WTC11 (cell line): ENCODE measurements at regions not wholly inside any gene's neighbourhood (a gene's known extent, or its start where the extent isn't known, plus 50 kb on each side); places are given as distances from the start of the nearest gene placed in this dataset.
"Not testable (repeated sequence)": the region's sequence is repeated elsewhere in the genome, so short reads cannot be mapped to it uniquely, and the experiment has no call there.

Experiments
- CBFB ChIP-seq: sonication (generic); formaldehyde crosslinking; IDR thresholded peaks from 2 replicates; pipeline ENCODE4 v1.8.1; 2022; ENCODE audit warnings: mild to moderate bottlenecking, low read depth, missing genetic modification reagents
- CREB1 ChIP-seq: sonication (generic); formaldehyde crosslinking; IDR thresholded peaks from 2 replicates; pipeline ENCODE4 v1.8.0; 2023; ENCODE audit warnings: mild to moderate bottlenecking, missing genetic modification reagents
- ESRRA ChIP-seq: sonication (generic); formaldehyde crosslinking; IDR thresholded peaks from 2 replicates; pipeline ENCODE4 v1.8.1; 2022; ENCODE audit warnings: mild to moderate bottlenecking, missing genetic modification reagents, borderline replicate concordance
- IRF2 ChIP-seq: sonication (generic); formaldehyde crosslinking; IDR thresholded peaks from 2 replicates; pipeline ENCODE4 v1.8.0; 2022; ENCODE audit warnings: low read depth, missing genetic modification reagents, borderline replicate concordance
- JUN ChIP-seq: sonication (generic); formaldehyde crosslinking; IDR thresholded peaks from 2 replicates; pipeline ENCODE4 v1.8.0; 2023; ENCODE audit warnings: mild to moderate bottlenecking, missing genetic modification reagents
- TF ChIP-seq, protein P1 (sequence below): fragments of 250-450 bp; sonication (Bioruptor Pico); IDR thresholded peaks from 2 replicates; pipeline ENCODE4 v1.9.0; 2021; ENCODE audit warnings: moderate library complexity, mild to moderate bottlenecking, inconsistent platforms, borderline replicate concordance
- TF ChIP-seq, protein P2 (sequence below): fragments of 200-600 bp; IDR thresholded peaks from 2 replicates; pipeline ENCODE4 v1.8.0; 2022; ENCODE audit warnings: antibody characterized with exemption
- TF ChIP-seq, protein P3 (sequence below): sonication (generic); formaldehyde crosslinking; IDR thresholded peaks from 2 replicates; pipeline ENCODE4 v1.8.0; 2022; ENCODE audit warnings: mild to moderate bottlenecking, missing genetic modification reagents

DNA sequence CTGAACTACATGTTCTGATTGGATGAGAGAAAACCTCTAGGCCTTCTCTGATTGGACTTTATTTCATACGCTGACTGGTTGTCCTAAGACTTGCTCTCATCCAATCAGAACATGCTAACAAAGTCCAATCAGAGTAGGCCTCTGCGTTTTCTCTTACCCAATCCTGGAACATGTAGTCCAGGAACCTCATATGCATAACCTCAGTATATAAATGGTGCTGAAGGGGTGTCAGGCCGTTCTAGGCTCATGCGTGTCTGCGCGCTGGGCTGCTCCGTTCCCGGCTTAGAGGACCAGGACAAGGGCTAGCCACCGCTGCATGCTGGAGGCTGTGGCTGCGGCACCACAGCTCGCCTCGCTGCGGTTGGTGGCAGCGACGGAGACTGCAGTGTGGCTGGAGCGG lies 68.3 kb upstream of the THOC3 start:
- TF ChIP-seq, protein P1, sequence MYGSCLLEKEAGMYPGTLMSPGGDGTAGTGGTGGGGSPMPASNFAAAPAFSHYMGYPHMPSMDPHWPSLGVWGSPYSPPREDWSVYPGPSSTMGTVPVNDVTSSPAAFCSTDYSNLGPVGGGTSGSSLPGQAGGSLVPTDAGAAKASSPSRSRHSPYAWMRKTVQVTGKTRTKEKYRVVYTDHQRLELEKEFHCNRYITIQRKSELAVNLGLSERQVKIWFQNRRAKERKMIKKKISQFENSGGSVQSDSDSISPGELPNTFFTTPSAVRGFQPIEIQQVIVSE (CRISPR knock-in tag) = not testable (repeated sequence)
- TF ChIP-seq IRF2 (CRISPR knock-in tag); JUN; CBFB (CRISPR knock-in tag); ESRRA; CREB1 (CRISPR knock-in tag): not testable (repeated sequence)
- TF ChIP-seq, protein P2, sequence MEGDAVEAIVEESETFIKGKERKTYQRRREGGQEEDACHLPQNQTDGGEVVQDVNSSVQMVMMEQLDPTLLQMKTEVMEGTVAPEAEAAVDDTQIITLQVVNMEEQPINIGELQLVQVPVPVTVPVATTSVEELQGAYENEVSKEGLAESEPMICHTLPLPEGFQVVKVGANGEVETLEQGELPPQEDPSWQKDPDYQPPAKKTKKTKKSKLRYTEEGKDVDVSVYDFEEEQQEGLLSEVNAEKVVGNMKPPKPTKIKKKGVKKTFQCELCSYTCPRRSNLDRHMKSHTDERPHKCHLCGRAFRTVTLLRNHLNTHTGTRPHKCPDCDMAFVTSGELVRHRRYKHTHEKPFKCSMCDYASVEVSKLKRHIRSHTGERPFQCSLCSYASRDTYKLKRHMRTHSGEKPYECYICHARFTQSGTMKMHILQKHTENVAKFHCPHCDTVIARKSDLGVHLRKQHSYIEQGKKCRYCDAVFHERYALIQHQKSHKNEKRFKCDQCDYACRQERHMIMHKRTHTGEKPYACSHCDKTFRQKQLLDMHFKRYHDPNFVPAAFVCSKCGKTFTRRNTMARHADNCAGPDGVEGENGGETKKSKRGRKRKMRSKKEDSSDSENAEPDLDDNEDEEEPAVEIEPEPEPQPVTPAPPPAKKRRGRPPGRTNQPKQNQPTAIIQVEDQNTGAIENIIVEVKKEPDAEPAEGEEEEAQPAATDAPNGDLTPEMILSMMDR = not testable (repeated sequence)
- TF ChIP-seq, protein P3, sequence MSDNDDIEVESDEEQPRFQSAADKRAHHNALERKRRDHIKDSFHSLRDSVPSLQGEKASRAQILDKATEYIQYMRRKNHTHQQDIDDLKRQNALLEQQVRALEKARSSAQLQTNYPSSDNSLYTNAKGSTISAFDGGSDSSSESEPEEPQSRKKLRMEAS = not testable (repeated sequence)
